HAP-1 (cell line): ENCODE measurements at regions not wholly inside any gene's neighbourhood (a gene's known extent, or its start where the extent isn't known, plus 50 kb on each side); places are given as distances from the start of the nearest gene placed in this dataset.
A peak's percentile ranks its signal among the peaks of the same experiment; 100 is the strongest.

Experiments
- DNase-seq, 2 experiments: peaks; one replicate each; pipeline ENCODE4 v3.0.0-alpha.2; 2016 to 2020; ENCODE audit warnings: low spot score in 2 of 2
- H3K27me3 ChIP-seq: fragments of 250-450 bp; sonication (Bioruptor Pico); 2 replicates; pipeline ENCODE4 v1.5.1; 2020; ENCODE audit warnings: low read depth, mild to moderate bottlenecking, moderate library complexity
- H3K36me3 ChIP-seq: fragments of 250-450 bp; sonication (Bioruptor Pico); replicated peaks from 2 replicates; pipeline ENCODE4 v1.5.1; 2020; ENCODE audit warnings: mild to moderate bottlenecking
- H3K4me1 ChIP-seq: fragments of 250-450 bp; sonication (Bioruptor Pico); 2 replicates; pipeline ENCODE4 v1.5.1; 2020; ENCODE audit warnings: mild to moderate bottlenecking
- H3K4me3 ChIP-seq: fragments of 250-450 bp; sonication (Bioruptor Pico); 2 replicates; pipeline ENCODE4 v1.5.1; 2020; ENCODE audit warnings: mild to moderate bottlenecking, moderate library complexity
- H3K9me3 ChIP-seq: fragments of 250-450 bp; sonication (Bioruptor Pico); 2 replicates; pipeline ENCODE4 v1.5.1; 2020; ENCODE audit warnings: mild to moderate bottlenecking, moderate library complexity
- in situ Hi-C: fragments of 300-500 bp; cut with MboI; formaldehyde crosslinking; loops from 3 replicates; pipeline ENCODE4 v1.14.3; 2020; ENCODE audit warnings: low sequenced_read_pairs, inconsistent platforms, mixed read lengths

- Histone ChIP-seq H3K4me3 (no peak overlapping the region), H3K27me3 (no peaks in the 10 kb centered on the region), H3K4me1 (no peaks in the 10 kb centered on the region), H3K9me3 (no peaks in the 10 kb centered on the region), H3K36me3 (no peaks in the 10 kb centered on the region)
- in situ Hi-C loops, result no loop called here
- no peak for DNase-seq
Observed at GRCh38 chr2:41399437-41400087, 648.3 kb upstream of the PKDCC start.

GRCh38 chr2:41400088-41400665 lies 647.6 kb upstream of the PKDCC start:
- in situ Hi-C loops, result no loop called here
- peak in 1 of 2 experiments; percentile 49 for DNase-seq
- Histone ChIP-seq H3K4me3 (no peak overlapping the region), H3K27me3 (no peaks in the 10 kb centered on the region), H3K4me1 (no peaks in the 10 kb centered on the region), H3K36me3 (no peaks in the 10 kb centered on the region), H3K9me3 (no peaks in the 10 kb centered on the region)

DNA sequence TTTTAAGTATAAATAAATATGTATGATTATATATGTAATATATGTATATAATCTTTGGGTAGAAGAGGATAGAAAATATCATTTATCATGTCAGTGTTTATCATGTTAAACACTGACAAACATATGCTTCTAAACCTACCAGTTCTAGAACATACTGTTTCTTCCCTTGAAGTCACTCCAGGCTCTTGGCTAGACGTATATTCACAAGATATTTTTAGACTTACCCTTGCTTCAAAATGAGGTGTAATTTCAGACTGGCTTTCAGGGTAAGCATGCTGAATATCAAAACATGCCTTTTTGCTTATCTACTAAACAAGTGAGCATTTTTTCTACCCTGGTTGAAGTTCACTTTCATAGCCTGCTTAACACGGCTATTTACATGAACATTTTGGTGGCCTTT lies 642.4 kb upstream of the PKDCC start:
- no peak for DNase-seq
- Histone ChIP-seq H3K27me3 (no peaks in the 10 kb centered on the region), H3K36me3 (no peaks in the 10 kb centered on the region), H3K9me3 (no peaks in the 10 kb centered on the region), H3K4me1 (no peaks in the 10 kb centered on the region), H3K4me3 (no peak overlapping the region)
- in situ Hi-C loops, result no loop called here

GRCh38 chr2:41409328-41409727 lies 638.5 kb upstream of the PKDCC start:
- Histone ChIP-seq H3K36me3 (no peaks in the 10 kb centered on the region), H3K4me3 (no peak overlapping the region), H3K9me3 (no peaks in the 10 kb centered on the region), H3K4me1 (no peaks in the 10 kb centered on the region), H3K27me3 (no peaks in the 10 kb centered on the region)
- in situ Hi-C loops, result no loop called here
- DNase-seq, result no peak

- Histone ChIP-seq H3K4me1 (no peaks in the 10 kb centered on the region), H3K36me3 (no peaks in the 10 kb centered on the region), H3K9me3 (no peaks in the 10 kb centered on the region), H3K27me3 (no peaks in the 10 kb centered on the region), H3K4me3 (no peak overlapping the region)
- in situ Hi-C loops, result no loop called here
- no peak for DNase-seq
Observed at GRCh38 chr2:41410011-41410410, 637.8 kb upstream of the PKDCC start.

- no peaks in the 10 kb centered on the region for H3K4me1 ChIP-seq
- H3K27me3 ChIP-seq, result no peaks in the 10 kb centered on the region
- in situ Hi-C loops, result no loop called here
- no peaks in the 10 kb centered on the region for H3K9me3 ChIP-seq
- no peaks in the 10 kb centered on the region for H3K36me3 ChIP-seq
- no peak overlapping the region for H3K4me3 ChIP-seq
- DNase-seq, result no peak
Observed at GRCh38 chr2:41413813-41414485, 633.9 kb upstream of the PKDCC start.

DNA sequence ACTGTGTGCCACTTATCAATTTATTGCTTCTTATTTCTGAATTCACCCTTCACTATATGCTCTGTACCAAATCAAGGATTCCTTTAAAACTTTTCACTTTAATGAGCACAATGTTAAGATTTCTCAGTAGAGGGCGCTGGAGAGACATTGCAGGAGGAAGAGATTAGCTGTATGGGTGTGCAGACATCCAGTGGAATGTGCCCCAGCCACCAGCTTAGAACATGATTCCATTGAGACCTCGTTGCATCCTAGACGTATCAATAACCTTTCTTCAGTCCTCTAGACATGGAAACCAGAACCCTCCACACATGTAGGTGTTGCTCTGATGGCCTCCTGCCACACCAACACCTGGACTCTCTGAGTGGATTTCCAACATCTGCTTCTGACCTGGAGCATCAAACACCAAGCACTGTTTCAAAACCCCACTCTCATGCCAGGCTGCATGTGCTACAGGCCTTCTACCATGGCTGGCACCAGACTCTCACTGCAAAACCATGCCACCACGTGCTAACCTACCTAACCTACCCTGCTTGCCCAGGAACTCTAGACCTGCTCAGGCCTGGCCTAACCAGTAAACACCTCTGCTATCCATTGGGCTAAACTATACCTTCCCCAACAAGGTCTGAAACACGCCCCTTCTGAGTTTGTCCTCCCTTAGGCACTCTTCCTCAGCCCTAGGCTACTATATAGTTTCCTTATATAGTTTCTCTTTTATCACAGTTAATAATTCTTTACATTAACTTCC lies 633.2 kb upstream of the PKDCC start:
- peaks cover under 1% of the 10 kb centered on the region; the same call in 1 of the 2 replicates for H3K27me3 ChIP-seq
- in situ Hi-C loops, result no loop called here
- no peaks in the 10 kb centered on the region for H3K36me3 ChIP-seq
- H3K9me3 ChIP-seq, result no peaks in the 10 kb centered on the region
- H3K4me3 ChIP-seq, result no peak overlapping the region
- no peaks in the 10 kb centered on the region for H3K4me1 ChIP-seq
- DNase-seq, result peak; percentile 39 to 50

GRCh38 chr2:41417511-41417910 lies 630.3 kb upstream of the PKDCC start:
- Histone ChIP-seq H3K9me3 (no peaks in the 10 kb centered on the region), H3K36me3 (no peaks in the 10 kb centered on the region), H3K4me1 (no peaks in the 10 kb centered on the region), H3K27me3 (peaks cover 6% of the 10 kb centered on the region; the same call in 1 of the 2 replicates), H3K4me3 (no peak overlapping the region)
- in situ Hi-C loops, result no loop called here
- no peak for DNase-seq

- H3K4me1 ChIP-seq, result no peaks in the 10 kb centered on the region
- H3K36me3 ChIP-seq, result no peaks in the 10 kb centered on the region
- peaks cover 6% of the 10 kb centered on the region; the same call in 1 of the 2 replicates for H3K27me3 ChIP-seq
- no peaks in the 10 kb centered on the region for H3K9me3 ChIP-seq
- DNase-seq, result no peak
- in situ Hi-C loops, result loop anchor here (10.0 kb wide), 1 partner anchor 365 kb away; no protein-coding TSS in a partner anchor
- H3K4me3 ChIP-seq, result no peak overlapping the region
Observed at GRCh38 chr2:41420219-41420618, 627.6 kb upstream of the PKDCC start.

GRCh38 chr2:41420872-41421271 lies 626.9 kb upstream of the PKDCC start:
- no peak overlapping the region for H3K4me3 ChIP-seq
- H3K36me3 ChIP-seq, result no peaks in the 10 kb centered on the region
- no peaks in the 10 kb centered on the region for H3K4me1 ChIP-seq
- H3K27me3 ChIP-seq, result peaks cover 6% of the 10 kb centered on the region; the same call in 1 of the 2 replicates
- no peak for DNase-seq
- in situ Hi-C loops, result loop anchor here (10.0 kb wide), 1 partner anchor 364 kb away; no protein-coding TSS in a partner anchor
- no peaks in the 10 kb centered on the region for H3K9me3 ChIP-seq

GRCh38 chr2:41431756-41432155 lies 616.1 kb upstream of the PKDCC start:
- no peaks in the 10 kb centered on the region for H3K9me3 ChIP-seq
- in situ Hi-C loops, result no loop called here
- H3K36me3 ChIP-seq, result no peaks in the 10 kb centered on the region
- H3K27me3 ChIP-seq, result no peaks in the 10 kb centered on the region
- no peaks in the 10 kb centered on the region for H3K4me1 ChIP-seq
- H3K4me3 ChIP-seq, result no peak overlapping the region
- DNase-seq, result no peak

GRCh38 chr2:41432459-41432858 lies 615.4 kb upstream of the PKDCC start:
- in situ Hi-C loops, result no loop called here
- no peaks in the 10 kb centered on the region for H3K27me3 ChIP-seq
- no peaks in the 10 kb centered on the region for H3K4me1 ChIP-seq

DNA sequence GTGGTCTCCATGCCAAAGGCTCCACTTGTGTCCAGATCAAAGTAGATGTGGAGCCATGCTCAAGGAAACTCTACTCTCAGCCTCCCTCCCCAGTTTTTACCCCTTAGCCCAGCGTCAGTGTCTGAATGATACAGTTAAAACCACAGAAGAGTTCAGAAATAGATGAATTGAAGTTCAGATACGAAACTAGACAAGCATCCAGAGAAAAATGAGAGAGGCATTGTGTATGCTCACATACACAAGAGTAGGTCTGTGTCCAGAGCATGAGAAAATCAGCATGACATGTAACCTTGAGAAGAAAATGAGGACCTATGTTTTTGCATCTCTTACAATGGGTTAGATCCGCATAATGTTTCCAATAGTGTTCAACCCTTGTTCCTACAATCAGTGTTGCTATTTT lies 612.8 kb upstream of the PKDCC start:
- Histone ChIP-seq H3K9me3 (no peaks in the 10 kb centered on the region), H3K36me3 (no peaks in the 10 kb centered on the region), H3K27me3 (no peaks in the 10 kb centered on the region), H3K4me3 (no peak overlapping the region), H3K4me1 (no peaks in the 10 kb centered on the region)
- in situ Hi-C loops, result no loop called here
- no peak for DNase-seq

More at GRCh38 chr2:41432459-41432858, 615.4 kb upstream of the PKDCC start:
- DNase-seq, result no peak
- Histone ChIP-seq H3K4me3 (no peak overlapping the region), H3K36me3 (no peaks in the 10 kb centered on the region), H3K9me3 (no peaks in the 10 kb centered on the region)

DNA sequence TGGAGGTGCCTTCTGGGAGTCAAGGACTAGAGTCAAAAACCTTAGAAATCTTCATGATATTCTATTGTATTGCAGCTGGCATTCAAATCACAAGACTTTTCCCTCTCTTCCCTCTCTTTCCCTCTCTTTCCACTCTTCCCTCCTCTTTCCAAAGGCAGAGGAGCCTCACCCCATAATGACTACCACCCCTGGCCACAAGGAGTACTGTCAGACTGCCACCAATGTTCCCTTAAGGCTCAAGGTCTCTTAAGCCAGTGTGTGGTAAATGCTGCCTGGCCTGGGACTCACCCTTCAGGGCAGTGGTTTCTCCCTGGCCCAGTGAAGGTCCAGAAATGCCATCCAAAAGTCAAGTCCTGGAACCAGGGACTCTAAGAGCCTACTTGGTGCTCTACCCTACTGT lies 605.9 kb upstream of the PKDCC start:
- in situ Hi-C loops, result no loop called here
- DNase-seq, result no peak
- H3K36me3 ChIP-seq, result no peaks in the 10 kb centered on the region
- no peaks in the 10 kb centered on the region for H3K9me3 ChIP-seq
- H3K4me1 ChIP-seq, result no peaks in the 10 kb centered on the region
- no peak overlapping the region for H3K4me3 ChIP-seq
- H3K27me3 ChIP-seq, result no peaks in the 10 kb centered on the region
